Amniotic stem cell (primary cell): ENCODE measurements at regions not wholly inside any gene's neighbourhood (a gene's known extent, or its start where the extent isn't known, plus 50 kb on each side); places are given as distances from the start of the nearest gene placed in this dataset.
"Not testable (repeated sequence)": the region's sequence is repeated elsewhere in the genome, so short reads cannot be mapped to it uniquely, and the experiment has no call there.

Experiments used
- DNase-seq: peaks from one replicate; lab custom pipeline; 2025; lab: John Stamatoyannopoulos, UW

- DNase-seq, result no peak
These were observed 304.2 kb downstream of the RAB38 start for GRCh38 chr11:87871056-87871455.

GRCh38 chr11:87870086-87870485, 305.2 kb downstream of the RAB38 start:
- no peak for DNase-seq

GRCh38 chr11:87866951-87867350, 308.3 kb downstream of the RAB38 start:
- no peak for DNase-seq

- DNase-seq, result no peak
These were observed 314.2 kb downstream of the RAB38 start for GRCh38 chr11:87861030-87861429.

GRCh38 chr11:87859636-87860035, 315.6 kb downstream of the RAB38 start:
- DNase-seq, result no peak

- no peak for DNase-seq
These were observed 323.4 kb downstream of the RAB38 start for GRCh38 chr11:87851827-87852226.

- peak; percentile 51 for DNase-seq
These were observed 324.0 kb downstream of the RAB38 start for GRCh38 chr11:87851234-87851633.

GRCh38 chr11:87849216-87849615, 326.0 kb downstream of the RAB38 start:
- DNase-seq, result no peak

GRCh38 chr11:87840786-87841185, 334.5 kb downstream of the RAB38 start:
- DNase-seq, result no peak

GRCh38 chr11:87832211-87832610, 343.0 kb downstream of the RAB38 start:
- DNase-seq, result no peak

GRCh38 chr11:87820011-87820410, 355.2 kb downstream of the RAB38 start:
- DNase-seq, result no peak

GRCh38 chr11:87819151-87819550, 356.1 kb downstream of the RAB38 start:
- no peak for DNase-seq

- DNase-seq, result no peak
These were observed 362.5 kb downstream of the RAB38 start for GRCh38 chr11:87812571-87813365.

- DNase-seq, result no peak
These were observed 364.8 kb downstream of the RAB38 start for GRCh38 chr11:87810486-87810885.

- DNase-seq, result no peak
These were observed 366.0 kb downstream of the RAB38 start for GRCh38 chr11:87809256-87809655.

- no peak for DNase-seq
These were observed 371.1 kb downstream of the RAB38 start for GRCh38 chr11:87804176-87804575.

GRCh38 chr11:87803748-87804147, 371.5 kb downstream of the RAB38 start:
- DNase-seq, result no peak

- DNase-seq, result not testable (repeated sequence)
These were observed 390.4 kb downstream of the RAB38 start for GRCh38 chr11:87784862-87785261.

- DNase-seq, result no peak
These were observed 395.2 kb downstream of the RAB38 start for GRCh38 chr11:87780068-87780413.

GRCh38 chr11:87779276-87780067, 395.8 kb downstream of the RAB38 start:
- no peak for DNase-seq

- no peak for DNase-seq
These were observed 396.9 kb downstream of the RAB38 start for GRCh38 chr11:87778357-87778756.

GRCh38 chr11:87775036-87775435, 400.2 kb downstream of the RAB38 start:
- no peak for DNase-seq

- no peak for DNase-seq
These were observed 405.6 kb downstream of the RAB38 start for GRCh38 chr11:87769661-87770060.
